HG03135 (cell line): ENCODE measurements at regions not wholly inside any gene's neighbourhood (a gene's known extent, or its start where the extent isn't known, plus 50 kb on each side); places are given as distances from the start of the nearest gene placed in this dataset.
"Not testable (repeated sequence)": the region's sequence is repeated elsewhere in the genome, so short reads cannot be mapped to it uniquely, and the experiment has no call there.

Experiments
- ATAC-seq: cut with Tn5 transposase; IDR thresholded peaks from one replicate; pipeline ENCODE4 v1.9.1; 2021; ENCODE audit warnings: mild to moderate bottlenecking, moderate library complexity; ENCODE audit not compliant: unreplicated experiment

DNA sequence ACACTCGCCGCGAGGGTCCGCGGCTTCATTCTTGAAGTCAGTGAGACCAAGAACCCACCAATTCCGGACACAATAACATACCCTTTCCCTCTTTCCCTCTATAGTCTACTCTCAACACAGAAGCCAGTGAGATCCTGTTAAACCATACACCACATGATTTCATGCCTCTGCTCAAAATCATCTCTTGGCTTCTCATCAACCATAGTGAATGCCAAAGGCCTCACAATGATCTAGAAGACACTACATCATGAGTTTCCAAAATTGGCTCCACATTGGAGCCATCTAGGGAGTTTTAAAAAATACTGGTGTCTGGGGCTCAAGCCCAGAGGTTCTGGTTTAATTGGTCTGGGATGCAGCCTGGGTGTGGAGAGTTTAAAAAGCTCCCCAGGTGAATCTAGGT is 124.5 kb downstream of the EFNB1 start:
- ATAC-seq = no peak

DNA sequence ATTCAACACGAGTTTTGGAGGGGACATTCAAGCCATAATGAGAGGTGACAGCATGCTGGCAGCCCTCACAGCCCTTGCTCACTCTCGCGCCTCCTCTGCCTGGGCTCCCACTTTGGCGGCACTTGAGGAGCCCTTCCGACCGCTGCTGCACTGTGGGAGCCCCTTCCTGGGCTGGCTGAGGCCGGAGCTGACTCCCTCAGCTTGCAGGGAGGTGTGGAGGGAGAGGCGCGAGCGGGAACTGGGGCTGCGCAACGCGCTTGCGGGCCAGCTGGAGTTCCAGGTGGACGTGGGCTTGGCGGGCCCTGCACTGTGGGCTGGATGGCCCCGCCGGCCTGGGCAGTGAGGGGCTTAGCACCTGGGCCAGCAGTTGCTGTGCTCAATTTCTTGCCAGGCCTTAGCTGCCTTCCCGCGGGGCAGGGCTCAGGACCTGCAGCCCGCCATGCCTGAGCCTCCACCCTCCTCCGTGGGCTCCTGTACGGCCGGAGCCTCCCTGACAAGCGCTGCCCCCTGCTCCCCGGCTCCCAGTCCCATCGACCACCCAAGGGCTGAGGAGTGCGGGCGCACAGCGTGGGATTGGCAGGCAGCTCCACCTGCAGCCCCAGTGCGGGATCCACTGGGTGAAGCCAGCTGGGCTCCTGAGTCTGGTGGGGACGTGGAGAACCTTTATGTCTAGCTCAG is 123.3 kb downstream of the EFNB1 start:
- not testable (repeated sequence) for ATAC-seq

DNA sequence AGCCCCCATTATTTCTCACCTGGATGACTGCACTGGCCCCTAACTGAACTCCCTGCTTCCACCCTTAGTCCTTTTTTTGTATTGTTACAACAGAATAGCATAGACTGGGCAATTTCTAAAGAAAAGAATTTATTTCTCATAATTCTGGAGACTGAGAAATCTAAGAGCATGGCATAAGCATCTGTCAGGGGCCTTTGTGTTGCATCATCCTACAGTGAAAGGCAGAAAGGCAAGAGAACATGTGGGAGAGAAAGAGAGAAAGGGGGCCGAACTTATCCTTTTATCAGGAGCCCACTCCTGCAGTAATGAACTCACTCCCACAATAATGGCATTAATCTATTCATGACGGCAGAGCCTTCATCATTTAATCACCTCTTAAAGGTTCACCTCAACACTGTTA is 122.1 kb downstream of the EFNB1 start:
- no peak for ATAC-seq

DNA sequence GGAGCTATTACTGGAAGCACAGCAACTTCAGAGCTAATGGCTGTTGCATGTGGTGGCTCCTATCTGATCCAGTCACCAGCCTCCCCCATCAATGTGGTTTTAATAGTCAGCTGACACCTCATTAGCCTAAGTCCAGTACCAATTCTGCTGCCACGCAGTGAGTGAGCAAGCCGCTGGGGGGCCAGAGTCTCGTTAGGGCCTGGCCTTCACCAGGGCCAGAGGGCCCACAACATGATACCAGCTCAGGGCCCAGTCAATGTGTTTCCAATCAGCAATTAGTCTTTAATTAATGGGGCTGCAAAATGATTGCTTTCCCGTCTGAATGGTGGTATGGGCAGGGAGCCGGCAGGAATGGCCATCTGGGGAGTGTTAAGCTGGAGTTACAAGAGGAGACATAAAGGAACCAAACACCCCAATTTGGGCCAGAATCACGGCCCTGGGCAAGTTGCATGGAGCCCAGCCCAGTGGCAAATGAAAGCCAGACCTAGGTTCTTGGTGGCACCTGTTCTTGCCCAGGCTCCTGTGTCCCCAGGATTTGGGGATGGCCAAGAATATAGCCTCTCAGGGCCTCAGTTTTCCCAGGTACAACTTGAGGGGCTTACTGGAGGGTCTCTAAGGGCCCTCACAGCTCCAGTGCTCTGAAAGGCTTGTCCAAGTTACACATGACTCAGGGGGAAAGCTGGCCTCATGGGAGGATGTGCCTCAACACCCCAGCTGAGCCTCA is 119.2 kb downstream of the EFNB1 start:
- ATAC-seq = no peak

DNA sequence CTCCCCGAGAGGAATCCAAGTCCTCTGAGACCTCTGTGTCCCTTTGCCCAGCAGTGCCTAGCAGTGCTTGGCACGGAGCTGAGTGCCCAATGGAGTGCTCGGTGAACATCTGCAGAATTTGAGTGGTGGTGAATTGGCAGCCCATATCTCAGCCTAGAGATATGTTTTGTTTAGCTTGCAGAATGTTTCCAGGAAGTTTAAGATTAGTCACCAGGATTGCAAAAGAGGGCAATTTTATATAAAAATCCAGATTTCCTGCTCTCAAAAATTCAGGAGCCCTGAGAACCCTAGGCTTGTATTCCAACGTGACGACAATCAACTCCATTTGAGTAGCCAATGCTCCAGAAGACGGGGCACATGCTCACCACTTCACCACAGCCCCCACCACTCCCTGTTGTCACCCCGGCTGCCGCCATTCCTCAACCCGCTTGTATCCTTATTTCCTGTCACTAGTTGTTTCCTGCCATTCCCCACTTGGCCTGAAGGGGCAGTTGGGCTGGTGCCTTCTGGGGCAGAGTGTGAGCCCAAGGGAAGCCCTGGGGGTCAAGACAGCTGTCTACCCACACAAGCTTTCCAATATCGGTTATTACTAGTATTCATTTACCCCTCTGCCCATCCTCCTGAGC is 116.9 kb downstream of the EFNB1 start:
- ATAC-seq = no peak

DNA sequence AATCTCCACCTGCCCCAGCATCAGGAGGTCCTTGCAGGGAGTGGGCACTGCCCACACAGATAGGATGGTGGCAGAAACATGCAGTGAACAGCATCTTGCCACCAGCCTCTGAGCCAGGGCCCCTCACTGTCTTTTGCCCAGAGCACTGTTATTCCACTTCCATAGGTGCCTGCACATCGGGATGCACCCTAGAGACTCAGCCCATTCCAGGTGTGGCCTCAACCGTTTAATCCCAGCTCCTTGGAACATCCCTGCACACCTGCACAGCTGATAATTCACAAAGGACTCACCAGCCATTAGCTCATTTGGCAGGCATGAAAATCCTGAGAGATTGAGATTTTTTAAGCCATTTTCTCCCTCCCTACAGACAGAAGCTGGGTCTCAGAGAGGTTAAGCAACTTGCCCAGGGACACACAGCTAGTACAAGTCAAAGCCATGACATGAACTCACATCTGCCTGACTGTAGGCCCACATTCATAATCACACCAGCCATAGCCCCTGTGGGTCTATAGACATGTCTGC is 116.3 kb downstream of the EFNB1 start:
- ATAC-seq = no peak

DNA sequence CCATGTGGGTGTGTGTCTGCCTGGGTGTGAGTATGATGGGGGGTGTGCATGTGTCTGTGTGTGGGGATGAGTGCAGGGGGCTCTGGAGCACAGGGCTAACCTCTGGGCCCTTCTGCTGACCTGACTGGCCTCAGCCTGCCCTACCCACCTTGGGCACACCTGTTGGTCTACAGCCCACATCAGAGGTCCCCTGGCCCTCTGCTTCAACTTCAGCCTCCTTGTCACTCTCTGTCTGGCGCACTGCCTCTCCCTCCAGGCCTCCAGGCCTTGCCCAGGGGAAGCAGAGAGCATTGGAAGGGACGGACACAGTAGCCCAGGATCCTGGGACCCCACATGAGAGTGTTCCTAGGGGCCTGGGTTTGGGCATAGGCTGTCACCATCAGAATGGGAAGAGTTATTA is 115.4 kb downstream of the EFNB1 start:
- no peak for ATAC-seq

DNA sequence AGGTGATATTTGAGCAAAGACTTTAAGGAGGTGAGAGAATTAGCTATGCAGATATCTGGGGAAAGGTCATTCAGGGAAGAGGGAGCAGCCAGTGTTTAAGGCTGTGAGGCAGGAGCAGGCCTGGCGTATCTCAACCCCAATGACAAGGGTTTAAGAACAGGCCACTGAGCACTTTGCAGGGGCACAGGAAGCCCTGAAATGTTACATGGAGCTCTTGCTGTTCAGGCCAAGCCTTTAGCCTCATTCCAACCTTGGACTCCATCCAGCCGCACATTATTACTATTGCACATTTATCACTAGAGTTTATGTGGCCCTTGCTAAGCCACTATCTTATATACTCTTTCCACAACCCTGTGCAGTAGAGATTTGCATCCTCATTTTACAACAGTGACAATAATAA is 114.0 kb downstream of the EFNB1 start:
- ATAC-seq = no peak

DNA sequence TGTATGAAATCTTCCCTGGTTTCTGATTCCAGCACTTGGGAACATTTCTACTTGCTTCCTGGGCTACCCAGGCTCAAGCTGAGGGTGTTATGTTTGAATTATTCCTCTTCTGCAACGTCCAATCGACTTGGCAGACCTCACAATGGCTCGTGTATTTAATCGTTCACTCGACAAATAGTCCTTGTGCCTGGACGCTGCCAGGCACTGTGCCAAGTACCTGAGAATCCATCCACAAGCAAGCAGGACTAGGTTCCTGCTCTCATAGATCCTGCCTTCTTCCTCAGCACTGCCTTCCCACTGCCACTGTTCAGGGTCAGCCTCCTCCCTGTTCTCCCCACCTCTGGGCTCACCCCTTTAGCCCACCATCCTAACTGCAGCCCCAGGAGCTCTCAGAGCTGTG is 113.3 kb downstream of the EFNB1 start:
- ATAC-seq = no peak

DNA sequence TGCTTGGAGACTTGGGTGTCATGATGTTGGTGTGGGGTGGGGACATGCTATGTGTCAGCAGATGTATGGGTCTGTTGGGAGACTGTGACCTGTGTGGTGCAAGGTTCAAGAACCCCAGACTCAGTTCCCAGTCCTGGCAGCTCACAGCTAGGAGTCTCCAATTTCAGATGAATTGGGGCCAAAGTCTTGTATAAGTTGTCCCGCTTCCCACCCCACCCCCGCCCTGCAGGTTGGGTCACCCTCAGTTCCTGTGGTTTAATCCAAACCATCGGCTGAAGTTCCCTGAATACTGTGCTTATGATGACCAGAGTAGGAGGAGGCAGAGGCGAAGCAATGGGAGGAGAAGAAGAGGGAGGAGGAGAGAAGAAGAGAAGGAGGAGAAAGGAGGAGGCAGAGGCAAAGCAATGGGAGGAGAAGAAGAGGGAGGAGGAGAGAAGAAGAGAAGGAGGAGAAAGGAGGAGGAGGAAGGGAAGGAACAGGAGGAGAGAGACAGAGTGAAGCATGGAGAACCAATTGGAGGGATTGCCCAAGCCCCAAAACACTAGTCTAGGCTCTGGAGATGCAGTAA is 112.6 kb downstream of the EFNB1 start:
- ATAC-seq = no peak

DNA sequence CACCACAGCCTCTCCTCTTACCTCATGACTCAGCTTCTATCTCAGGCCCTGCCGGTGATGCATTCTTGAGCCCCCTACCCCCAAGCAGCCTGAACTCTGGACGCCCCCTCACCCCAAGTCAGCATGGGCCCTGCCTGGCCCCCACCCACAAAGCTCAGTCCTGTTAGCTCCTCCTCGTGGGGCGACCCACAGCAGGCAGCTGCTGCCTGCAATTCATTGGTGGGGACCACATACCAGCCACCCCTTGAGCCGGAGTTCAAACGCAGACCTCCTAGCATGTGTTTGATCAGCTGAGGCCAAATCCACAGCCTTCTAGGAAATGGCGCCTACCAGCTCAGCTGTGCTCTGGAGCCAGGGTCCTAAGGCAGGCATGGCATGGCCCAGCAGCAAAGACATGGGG is 111.8 kb downstream of the EFNB1 start:
- ATAC-seq = no peak

DNA sequence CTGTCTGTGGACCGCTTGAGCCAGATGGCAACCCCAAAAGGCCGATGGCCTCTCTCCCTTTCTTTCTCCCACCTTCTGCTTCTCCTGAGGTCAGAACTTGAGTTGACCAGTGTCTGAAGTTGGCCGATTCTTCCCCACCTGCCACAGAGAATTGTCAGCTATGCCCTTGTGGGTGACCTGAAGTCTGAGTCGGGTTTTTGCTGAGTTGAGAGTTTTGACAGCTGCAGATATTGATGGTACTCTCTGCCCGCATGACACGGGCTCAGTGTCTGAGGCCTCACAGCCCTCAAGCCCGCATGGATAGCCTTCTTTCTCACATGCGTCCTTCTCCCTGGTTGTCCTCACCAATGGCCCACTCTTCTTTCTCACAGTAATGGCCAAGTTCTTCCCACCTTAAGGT is 111.0 kb downstream of the EFNB1 start:
- ATAC-seq = no peak

DNA sequence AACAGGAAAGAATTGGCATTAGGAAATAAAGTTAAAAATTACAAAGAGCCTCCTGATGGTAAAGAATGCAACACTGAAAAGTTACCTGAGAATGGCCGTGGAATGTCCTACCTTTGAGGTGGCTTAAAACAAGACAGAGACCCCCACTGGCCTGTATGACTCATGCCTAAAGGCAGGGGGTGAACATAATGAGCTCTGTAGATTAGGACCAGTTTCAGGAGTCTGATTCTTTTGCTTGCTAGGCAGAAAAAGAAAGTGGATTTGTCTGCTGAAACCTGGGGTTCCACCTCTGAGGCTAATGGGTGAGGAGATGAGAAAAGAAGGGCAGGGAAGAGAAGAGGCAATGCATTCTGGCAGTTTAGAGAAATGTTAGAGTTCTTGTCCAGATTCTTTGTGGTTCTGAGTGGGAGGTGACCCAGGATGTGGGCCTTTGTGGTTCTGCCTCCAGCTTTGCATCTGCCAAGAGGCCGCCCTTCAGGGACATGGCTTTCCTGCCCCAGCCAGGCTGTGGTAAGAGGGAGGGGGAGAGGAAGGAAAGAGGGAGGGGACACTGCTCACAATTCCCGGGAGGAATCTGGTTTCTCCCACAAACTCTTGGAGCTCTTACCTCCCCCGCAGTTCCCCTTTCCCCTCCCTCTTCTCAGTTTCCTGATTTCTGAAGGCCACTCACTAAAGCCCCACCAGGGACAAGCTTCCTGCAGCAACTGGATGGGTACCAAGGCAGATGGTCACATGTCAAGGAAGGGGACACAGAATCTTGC is 109.6 kb downstream of the EFNB1 start:
- no peak for ATAC-seq

DNA sequence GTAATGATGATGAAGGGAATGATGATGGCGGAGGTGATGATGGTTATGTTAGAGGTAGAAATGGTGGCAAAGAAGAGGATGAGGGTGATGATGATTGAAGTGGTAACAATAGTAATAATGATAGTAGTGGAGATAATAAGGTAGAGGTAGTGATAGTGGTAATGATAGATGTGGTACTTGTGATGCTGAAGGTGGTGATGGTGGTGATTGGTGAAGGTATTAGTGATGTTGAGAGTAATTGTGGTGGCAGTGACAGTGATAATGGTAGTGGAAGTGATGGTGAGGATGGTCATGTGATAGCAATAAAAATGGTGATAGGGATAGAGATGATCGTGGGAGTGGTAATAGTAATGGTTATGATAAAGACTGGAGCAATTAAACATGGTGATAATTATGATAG is 108.8 kb downstream of the EFNB1 start:
- ATAC-seq = no peak

DNA sequence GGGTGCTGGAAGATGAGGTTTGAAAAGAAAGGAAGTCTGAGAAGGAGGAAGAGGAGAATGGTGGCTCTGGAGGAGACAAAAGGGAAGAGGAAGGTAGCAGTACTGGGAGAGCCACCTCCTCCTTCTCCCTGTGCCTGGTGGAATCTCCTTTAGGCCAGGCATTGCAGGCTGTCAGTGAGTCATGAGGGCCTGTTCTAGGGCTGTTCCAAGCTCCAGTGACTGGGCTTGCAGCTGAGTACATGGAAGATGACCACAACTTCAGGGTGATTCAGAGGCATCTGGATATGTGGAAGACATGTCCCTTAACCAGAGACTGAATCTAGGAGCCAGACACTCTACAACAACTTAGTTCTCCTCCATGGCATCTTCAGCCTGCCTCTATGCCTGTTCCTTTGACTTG is 107.8 kb downstream of the EFNB1 start:
- ATAC-seq = no peak

DNA sequence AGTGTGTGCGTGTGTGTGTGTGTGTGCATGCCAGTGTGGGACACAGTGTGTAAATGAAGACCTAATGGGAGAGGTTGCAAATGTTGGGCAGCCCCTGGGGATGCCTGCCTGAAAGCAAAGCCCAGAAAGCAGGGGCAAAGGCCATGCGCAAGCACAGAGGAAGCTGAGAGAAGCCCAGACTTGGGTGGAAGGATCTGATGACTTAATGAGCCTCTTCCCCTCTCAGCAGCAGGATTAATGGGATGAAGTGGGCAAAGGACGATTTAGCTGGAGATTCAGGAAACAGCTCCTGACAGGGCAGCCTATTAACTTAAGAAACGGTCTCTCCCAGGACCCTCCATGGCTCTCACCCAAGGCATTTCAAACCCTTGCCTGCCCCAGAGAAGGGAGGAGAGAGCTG is 107.3 kb downstream of the EFNB1 start:
- no peak for ATAC-seq

DNA sequence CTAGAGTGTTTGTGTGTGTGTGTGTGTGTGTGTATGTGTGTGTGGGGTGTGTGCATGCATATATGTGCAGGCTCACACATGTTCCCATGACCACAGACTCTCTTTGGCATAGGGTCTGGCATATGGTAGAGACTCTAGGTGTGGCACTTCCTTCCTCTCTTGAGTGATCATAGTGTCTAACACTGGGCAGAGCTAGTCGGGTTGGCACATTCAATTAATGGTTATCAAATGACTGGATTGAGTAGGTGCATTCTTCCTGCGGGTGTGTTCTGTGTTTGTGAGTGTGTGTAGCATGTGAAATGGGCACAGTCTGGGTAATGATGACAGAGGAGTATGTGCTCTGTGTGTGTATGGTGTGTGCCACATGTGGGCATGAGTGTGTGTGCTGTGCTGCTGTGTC is 106.5 kb downstream of the EFNB1 start:
- no peak for ATAC-seq

DNA sequence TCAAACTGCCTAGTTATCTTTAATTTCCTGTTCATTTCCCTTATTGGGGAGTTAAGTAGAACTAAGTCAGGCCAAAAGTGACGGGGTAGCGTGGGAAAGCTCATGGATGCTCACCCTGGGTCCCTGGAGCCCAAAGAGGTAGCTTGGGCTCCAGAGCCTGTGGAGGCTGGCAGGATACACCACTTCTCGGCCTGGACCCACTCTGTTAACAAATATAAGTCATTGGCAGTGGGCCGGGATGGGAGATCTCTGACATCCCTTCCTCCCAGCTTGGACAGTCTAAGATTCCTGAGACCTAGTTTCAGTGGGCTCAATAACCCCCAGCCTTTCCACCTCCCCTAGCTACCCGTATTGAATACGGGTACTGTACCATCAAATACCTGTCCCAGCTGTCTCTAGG is 106.1 kb downstream of the EFNB1 start:
- no peak for ATAC-seq

DNA sequence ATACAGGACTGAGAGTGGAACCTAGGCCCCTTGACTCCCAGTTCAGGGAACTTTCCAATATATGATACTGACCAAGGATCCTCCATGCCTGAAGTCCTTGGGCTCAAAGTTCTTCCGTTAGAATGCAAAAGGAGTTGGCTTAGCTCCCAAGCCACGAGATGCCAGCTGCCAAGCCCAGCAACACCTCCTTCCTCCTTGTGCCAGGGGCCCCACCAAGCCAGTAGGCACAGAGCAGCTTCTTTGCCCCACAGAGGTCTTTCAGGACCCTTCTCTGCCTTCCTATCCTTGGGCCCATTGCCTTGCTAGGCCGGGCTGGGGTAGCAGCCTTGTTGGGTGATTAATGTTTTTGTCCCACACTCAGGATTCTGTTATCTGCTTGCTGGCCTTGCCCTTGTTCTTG is 105.6 kb downstream of the EFNB1 start:
- no peak for ATAC-seq

DNA sequence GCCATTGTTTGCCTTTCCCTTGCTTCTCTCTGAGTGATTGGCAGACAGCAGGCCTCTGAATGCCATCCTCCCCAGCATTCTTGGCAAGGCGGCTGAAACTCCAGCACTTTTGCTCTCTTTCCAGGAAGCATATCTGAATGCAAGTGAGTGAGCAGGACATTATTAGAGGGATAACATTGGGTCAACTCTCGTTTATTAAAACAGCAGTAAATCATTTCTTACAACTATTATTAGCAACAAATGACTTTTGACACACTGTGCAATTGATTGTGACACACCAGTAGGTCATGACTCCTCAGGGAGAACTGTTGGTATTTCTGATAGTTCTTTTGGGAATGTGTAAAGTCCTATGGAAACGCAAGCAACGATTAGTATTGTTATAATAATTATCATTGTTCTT is 103.8 kb downstream of the EFNB1 start:
- ATAC-seq = no peak

DNA sequence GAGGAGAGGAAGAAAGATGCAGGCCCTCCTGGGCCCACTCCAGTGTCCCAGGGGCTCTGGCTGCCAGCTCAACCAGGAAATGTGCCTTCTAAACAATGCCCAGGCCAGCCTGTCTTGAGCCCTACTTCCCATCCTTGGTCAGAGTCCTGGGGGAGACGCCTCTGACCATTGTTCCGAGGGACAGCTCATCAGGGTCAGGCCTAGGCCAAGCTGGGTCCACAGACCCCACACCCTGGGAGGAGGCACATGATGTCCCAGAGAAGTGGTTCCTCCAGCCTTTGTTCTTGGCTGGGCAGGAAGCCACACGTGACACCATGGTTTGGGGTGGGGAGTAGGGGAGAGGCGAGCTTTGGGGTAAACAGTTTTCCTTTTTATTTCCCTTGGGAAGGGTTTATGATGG is 102.5 kb downstream of the EFNB1 start:
- ATAC-seq = no peak
